Omental fat pad (tissue), 3 donors: ENCODE measurements at regions not wholly inside any gene's neighbourhood (a gene's known extent, or its start where the extent isn't known, plus 50 kb on each side); places are given as distances from the start of the nearest gene placed in this dataset.

Source experiments
- ATAC-seq: fragments of 150-250 bp; one replicate; pipeline ENCODE4 v1.9.1; 2016; ENCODE audit warnings: mild to moderate bottlenecking, moderate library complexity; ENCODE audit not compliant: low FRiP score
- DNase-seq: peaks from one replicate; pipeline ENCODE4 v3.0.0-alpha.2; 2019; ENCODE audit warnings: low spot score
- TF ChIP-seq, protein P1 (sequence below), 3 donors: fragments of 450-650 bp; IDR thresholded peaks; one replicate each; pipeline ENCODE4 v1.5.1; 2016 to 2017; ENCODE audit warnings: antibody characterized with exemption in 3 of 3, mild to moderate bottlenecking in 3 of 3, moderate library complexity in 2 of 3

DNA sequence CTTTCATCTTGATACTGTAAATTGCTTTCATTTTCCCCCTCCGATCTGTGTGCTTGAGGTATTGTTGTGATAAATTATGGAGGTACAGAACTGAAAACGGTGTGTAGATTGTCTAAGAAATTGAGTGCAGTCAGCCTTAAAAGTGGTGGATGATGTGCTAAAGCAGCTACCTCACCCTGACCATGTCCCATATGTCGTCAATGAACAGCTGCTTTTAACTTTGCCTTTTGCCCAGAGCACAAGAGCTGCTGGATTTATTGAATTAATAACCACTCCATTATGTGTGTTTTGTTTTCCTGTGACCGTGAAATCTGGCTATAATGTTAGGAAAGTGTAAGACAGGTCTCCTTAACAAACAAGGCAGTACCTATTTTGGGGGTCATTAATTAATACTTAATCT is 581.9 kb upstream of the PITX2 start:
- TF ChIP-seq, protein P1, sequence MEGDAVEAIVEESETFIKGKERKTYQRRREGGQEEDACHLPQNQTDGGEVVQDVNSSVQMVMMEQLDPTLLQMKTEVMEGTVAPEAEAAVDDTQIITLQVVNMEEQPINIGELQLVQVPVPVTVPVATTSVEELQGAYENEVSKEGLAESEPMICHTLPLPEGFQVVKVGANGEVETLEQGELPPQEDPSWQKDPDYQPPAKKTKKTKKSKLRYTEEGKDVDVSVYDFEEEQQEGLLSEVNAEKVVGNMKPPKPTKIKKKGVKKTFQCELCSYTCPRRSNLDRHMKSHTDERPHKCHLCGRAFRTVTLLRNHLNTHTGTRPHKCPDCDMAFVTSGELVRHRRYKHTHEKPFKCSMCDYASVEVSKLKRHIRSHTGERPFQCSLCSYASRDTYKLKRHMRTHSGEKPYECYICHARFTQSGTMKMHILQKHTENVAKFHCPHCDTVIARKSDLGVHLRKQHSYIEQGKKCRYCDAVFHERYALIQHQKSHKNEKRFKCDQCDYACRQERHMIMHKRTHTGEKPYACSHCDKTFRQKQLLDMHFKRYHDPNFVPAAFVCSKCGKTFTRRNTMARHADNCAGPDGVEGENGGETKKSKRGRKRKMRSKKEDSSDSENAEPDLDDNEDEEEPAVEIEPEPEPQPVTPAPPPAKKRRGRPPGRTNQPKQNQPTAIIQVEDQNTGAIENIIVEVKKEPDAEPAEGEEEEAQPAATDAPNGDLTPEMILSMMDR (IDR thresholded peaks at IDR 0.05): no peak
- ATAC-seq: no peak

GRCh38 chr4:111208970-111209369 is 586.1 kb upstream of the PITX2 start:
- TF ChIP-seq, protein P1 (IDR thresholded peaks at IDR 0.05): no peak
- DNase-seq (no peak), ATAC-seq (no peak)

More for the DNA sequence above, 581.9 kb upstream of the PITX2 start:
- DNase-seq: no peak

DNA sequence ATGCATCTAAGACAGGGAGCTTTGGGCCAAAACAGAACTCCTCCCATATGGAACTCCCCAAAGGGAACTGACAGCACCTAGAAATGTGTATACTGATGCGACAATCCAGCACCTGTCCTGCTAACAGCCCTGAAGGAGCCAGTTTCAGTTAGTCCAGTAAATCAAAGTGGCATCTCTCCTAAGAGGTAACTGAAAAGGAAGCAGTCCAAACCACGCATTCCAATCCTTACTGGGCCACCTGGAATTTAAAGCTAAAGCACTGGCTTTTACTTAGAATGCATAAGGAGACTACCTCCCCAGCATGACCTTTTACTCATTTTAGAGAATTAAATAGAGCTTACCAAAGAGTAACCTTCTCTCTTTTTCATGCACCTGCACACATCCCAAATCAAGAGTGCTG is 586.8 kb upstream of the PITX2 start:
- TF ChIP-seq, protein P1 (IDR thresholded peaks at IDR 0.05): no peak
- DNase-seq: no peak
- ATAC-seq: no peak

DNA sequence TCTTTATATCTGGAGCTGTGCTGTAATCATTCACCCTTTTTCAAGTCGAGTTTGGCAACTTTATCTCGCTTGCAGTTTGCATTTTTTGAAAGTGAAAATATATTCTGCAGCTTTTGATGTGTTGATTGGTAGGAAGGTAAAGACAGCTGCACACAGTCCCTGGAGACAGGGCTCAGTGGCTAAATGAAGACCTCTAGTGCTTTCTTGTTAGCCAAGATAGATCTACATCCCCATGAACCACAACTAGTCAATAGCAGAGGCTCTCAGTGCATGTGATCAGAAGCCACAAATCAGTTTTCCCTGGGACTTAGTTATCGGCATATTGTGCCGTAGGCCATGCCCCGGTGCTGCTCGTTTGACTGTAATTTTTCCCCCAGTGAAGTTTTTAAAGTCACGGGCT is 587.7 kb upstream of the PITX2 start:
- DNase-seq: no peak
- ATAC-seq: no peak
- TF ChIP-seq, protein P1 (IDR thresholded peaks at IDR 0.05): no peak

DNA sequence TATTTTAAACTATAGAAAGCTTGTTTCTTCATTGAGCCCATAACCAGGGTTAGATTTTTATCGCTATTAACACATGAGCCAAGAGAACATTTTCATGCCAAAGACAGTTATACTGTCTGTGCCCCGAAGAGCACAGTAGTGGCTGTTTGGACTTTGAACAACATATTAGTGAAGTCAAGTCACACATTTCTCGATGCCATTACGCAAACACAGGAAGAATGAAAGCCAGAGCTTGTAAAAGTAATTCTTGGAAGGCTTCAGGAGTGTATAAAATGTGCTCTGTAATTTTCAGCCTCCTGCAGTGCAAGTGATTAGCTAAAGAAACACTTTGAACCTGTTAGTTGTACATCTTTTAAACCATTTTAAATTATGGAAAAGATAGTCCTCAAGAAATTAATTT is 590.7 kb upstream of the PITX2 start:
- TF ChIP-seq, protein P1 (IDR thresholded peaks at IDR 0.05): no peak
- DNase-seq: no peak
- ATAC-seq: no peak

DNA sequence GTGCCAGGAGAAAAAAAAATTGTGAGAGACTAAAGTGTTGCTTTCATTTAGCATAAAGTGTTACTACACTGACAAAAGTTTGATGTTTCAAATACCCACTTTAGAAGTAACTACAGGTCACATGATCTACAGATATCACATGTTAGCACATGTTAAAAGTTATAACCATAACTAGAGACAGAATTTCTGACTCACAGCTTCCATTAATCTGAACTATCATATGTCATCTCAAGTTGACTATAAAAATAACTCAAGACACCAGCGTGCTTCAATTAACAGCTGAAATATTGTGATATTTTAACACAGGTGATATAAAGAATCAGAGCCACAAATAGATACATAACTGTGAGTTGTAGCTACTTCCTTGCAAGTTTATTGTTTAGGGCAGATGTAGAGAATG is 591.5 kb upstream of the PITX2 start:
- no peak for ATAC-seq
- DNase-seq: no peak
- TF ChIP-seq, protein P1 (IDR thresholded peaks at IDR 0.05): no peak

DNA sequence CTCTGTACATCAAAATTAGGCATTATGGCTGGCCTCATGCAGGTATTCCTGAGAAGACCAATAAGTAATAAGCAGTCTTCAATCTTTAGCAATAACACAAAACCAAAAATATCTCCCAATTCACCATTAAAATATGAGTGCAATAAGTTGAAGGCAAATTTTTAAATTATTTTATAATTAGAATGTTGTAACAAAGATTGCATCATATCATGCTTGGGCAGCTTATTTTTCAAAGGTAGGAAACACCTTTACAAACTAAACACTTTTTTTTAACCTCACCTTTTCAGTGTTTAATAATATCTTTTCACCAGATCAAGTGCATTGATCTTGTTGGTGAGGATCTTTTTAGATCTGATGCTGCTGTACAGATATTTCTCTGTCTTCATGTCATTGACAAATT is 592.9 kb upstream of the PITX2 start:
- TF ChIP-seq, protein P1 (IDR thresholded peaks at IDR 0.05): no peak
- no peak for ATAC-seq
- no peak for DNase-seq
